ENCODE measurements at regions not wholly inside any gene's neighbourhood (a gene's known extent, or its start where the extent isn't known, plus 50 kb on each side); places are given as distances from the start of the nearest gene placed in this dataset.

- no peak for TF ChIP-seq CTCF (IDR thresholded peaks at IDR 0.05; ENCODE audit: poor library complexity)
- TF ChIP-seq EZH2phosphoT487 (IDR thresholded peaks at IDR 0.05; ENCODE audit: low read depth, severe bottlenecking, unreplicated experiment): no peak
Observed at GRCh38 chr11:95359756-95360155, 128.8 kb upstream of the SESN3 start.
